CD4-positive, alpha-beta T cell treated with Interleukin-6 for 4 hours (primary cell): ENCODE measurements at regions not wholly inside any gene's neighbourhood (a gene's known extent, or its start where the extent isn't known, plus 50 kb on each side); places are given as distances from the start of the nearest gene placed in this dataset.

Experiments
- DNase-seq: peaks from one replicate; pipeline ENCODE4 v3.0.0-alpha.2; 2020; ENCODE audit warnings: mixed read lengths

GRCh38 chr15:66615846-66616245 is 50.0 kb upstream of the LCTL start:
- no peak for DNase-seq

- DNase-seq, result no peak
These were observed 51.6 kb upstream of the LCTL start for GRCh38 chr15:66617137-66618090.

DNA sequence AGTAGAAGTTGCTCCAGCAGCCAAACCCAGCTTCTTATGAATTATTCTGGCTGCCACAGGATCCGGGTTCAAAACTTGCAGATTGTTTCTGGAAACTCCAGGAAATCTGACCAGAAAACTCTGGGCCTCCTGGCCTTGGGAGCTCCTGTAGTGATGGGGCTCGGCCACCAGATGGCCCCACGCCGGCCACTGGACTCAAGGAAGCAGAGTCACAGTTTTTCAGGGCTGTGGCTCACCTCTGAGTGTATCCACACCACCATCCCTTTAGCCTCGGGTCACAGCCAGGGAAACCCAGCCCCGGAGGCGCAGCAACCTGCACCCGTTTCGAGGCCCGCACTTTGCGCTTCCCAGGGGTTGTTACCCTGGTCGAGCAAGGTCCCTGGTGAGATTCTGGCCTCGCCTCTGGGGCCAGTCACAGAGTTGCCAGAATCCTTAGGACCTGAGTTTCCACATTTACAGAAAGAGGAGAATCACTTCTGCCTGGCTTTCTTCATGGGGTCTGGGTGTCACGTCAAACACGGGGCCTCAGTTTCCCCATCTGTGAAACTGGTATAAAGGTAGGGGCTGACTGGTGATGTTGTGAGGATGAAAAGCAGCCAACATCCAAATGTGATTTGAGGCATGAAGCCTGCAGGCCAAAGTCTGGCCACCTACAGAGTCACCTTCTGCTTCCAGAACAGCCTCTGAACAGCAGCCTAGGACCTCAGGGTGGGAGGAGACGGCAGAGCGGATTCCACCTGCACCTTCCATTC is 53.5 kb upstream of the LCTL start:
- DNase-seq, result peak; percentile 51

GRCh38 chr15:66620341-66620740 is 54.5 kb upstream of the LCTL start:
- DNase-seq, result no peak

DNA sequence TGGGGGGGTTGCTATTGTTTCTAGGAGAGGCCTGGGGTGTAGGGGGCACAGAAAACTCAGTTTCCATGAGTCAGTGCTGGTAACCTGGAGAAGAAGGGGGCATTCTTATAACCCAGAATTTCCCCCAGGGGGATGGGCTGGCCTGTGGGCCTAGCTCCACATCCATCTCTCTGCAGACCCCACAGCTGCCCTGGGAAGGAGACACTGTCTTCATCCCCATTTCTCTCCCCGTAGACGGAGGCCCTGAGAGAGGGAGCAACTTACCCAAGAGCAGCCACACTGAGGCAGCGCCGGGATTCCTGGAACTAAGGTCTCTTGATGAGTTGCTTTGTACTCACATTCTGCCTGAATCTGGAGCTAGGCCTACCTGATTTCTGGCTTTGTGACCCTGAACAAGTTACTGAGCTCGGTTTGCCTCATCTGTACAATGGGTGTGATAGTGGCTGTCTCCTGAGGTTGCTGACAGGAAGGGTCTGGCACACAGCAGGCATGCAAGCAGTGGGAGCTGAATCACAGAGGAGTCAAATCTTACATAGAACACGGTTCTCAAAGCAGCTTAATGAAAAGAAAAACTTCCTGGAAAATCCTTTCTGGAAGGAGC is 55.0 kb upstream of the LCTL start:
- DNase-seq, result no peak

GRCh38 chr15:66621491-66622467 is 56.0 kb upstream of the LCTL start:
- no peak for DNase-seq

- no peak for DNase-seq
These were observed 56.8 kb upstream of the LCTL start for GRCh38 chr15:66622591-66623022.

- no peak for DNase-seq
These were observed 58.1 kb upstream of the LCTL start for GRCh38 chr15:66623801-66624453.

- no peak for DNase-seq
These were observed 59.7 kb upstream of the LCTL start for GRCh38 chr15:66625531-66625930.

- no peak for DNase-seq
These were observed 60.2 kb upstream of the LCTL start for GRCh38 chr15:66625974-66626373.

DNA sequence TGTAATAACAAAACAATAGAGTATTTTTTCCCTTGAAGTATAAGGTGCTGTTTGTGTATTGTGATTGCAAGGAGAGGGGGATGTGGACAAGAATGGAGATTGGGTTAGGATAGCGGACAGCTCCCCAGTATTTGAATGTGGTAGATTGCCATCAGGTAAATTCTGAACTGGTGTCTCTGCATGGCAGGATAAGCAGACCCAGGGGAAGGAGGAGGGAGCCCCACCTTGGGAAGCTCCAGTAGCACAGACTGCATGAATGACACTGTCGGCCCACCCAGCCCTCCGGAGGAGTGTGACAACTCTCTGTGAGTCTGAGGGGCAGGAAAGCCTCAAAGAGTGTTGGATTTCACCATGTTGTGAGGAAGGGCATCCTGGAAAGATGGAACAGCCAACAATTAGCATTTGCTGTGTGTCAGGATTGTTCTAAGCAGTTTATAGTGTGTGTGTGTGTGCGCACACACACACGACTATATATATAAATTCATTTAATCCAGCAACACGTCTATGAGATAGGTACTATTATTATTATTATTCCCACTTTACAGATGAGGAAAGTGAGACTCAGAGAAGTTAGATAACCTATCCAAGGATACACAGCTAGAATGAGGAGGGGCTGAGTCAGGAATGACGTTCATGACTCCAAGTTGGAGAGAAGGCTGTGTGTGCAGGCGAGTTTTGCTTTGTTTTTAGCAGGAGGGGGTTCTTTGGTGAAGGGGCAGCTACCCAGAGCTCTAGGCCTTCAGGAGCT is 63.4 kb upstream of the LCTL start:
- no peak for DNase-seq

GRCh38 chr15:66629817-66630576 is 64.2 kb upstream of the LCTL start:
- DNase-seq, result no peak

GRCh38 chr15:66630801-66631351 is 65.1 kb upstream of the LCTL start:
- DNase-seq, result no peak

DNA sequence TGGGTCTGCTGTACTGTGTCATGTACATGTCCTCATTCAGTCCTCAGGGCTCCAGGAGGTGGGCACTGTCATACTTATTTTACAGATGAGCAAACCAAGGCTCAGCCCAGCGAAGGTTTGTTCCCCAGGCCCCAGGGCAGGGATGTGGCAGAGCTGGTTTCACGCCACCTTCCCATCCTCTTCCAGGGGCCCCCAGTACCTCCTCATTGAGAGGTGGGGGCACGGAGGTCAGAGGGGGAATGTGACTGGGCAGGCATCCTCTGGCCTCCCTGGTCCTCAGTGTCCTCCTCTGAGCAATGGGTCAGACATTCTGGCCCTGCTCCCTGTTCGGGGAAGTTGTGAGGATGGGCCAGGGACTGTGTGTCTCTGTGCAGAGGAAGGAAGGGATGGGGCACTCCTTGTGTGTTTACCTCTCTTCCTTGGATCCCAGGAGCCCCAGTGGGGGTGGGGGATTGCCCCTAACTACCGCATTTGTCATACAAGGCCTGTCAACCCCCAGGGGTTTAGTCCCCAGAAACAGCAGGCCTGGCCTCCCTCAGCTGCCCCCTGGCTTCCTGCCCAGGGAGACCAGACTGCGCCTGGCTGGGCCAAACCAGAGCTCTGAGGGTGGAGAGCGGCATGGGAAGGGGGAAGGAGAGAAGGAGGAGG is 65.9 kb upstream of the LCTL start:
- DNase-seq, result no peak

GRCh38 chr15:66633041-66633937 is 67.5 kb upstream of the LCTL start:
- DNase-seq, result no peak

- DNase-seq, result no peak
These were observed 68.1 kb upstream of the LCTL start for GRCh38 chr15:66633938-66634250.

- DNase-seq, result no peak
These were observed 67.5 kb upstream of the SMAD6 start for GRCh38 chr15:66634540-66634939.

GRCh38 chr15:66635006-66635405 is 67.0 kb upstream of the SMAD6 start:
- DNase-seq, result no peak
